Fibroblast of skin of left quadriceps (primary cell): ENCODE measurements at regions not wholly inside any gene's neighbourhood (a gene's known extent, or its start where the extent isn't known, plus 50 kb on each side); places are given as distances from the start of the nearest gene placed in this dataset.

Source experiments
- DNase-seq, 2 experiments: peaks; one replicate each; pipeline ENCODE4 v3.0.0-alpha.2; 2013; ENCODE audit warnings: low read depth in 2 of 2

DNA sequence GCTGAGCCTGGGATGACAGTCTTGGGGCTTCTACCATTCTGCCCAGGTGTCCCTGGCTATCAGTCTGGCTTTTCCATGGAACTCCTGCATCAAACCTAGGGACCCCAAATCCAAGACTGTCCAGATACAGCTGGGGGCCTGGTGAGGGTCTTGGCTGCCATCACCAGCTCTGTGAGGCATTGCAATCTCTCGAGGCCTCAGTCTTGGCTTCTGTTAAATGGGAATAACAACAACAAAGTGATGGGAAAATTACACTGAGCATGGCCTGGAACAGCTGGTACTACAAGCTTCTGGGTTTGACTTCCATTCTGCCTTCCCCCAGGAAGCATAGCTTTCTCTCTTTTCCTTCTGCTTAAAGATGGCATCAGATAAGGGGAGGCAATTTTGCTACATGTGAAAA lies 50.0 kb upstream of the LCTL start:
- DNase-seq = no peak

DNA sequence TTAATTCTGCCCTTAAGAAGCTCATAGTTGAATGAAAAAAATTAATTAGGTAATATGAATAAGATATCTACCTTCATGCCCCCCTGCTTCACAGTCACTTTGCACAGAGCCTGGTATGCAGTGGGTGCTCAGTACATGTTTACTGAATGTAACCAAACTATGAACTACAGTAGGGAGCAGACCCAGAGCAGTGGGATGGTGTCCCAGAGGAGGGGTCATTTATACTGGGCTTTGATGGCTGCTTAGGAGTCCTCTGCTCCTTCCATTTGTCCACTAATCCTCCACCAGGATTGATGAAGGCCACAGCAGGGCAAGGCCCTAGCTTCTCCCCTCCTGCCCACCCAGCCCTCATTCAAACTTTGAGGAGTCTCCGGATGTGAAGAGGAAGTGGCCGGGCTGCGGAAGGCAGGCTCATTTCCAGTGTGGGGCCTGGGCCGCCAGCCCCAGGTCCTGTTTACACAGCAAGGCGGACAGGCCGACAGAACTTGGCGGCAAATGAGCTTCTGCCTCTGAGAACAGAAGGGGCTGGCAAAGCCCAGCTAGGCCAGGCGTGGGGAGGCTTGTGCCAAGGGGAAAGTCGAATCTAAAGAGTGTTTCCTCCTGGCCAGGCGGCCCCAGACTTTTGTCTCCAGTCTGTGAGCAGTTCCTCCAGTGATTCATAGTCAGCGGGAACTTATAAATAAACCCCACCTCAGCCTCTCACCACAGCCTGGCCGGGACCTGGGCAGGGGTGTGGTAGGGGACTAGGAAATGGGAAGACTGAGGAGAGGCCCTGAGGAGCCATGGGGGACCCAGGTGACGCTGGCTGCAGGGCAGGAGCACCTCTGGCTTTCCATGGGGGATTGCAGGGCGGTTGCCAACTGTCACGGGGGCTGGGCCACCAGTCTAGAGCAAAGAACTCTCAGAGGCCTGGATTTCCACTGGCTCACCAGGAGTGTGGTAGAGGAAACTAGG lies 51.6 kb upstream of the LCTL start:
- DNase-seq = peak in 1 of 2 experiments; percentile 11

DNA sequence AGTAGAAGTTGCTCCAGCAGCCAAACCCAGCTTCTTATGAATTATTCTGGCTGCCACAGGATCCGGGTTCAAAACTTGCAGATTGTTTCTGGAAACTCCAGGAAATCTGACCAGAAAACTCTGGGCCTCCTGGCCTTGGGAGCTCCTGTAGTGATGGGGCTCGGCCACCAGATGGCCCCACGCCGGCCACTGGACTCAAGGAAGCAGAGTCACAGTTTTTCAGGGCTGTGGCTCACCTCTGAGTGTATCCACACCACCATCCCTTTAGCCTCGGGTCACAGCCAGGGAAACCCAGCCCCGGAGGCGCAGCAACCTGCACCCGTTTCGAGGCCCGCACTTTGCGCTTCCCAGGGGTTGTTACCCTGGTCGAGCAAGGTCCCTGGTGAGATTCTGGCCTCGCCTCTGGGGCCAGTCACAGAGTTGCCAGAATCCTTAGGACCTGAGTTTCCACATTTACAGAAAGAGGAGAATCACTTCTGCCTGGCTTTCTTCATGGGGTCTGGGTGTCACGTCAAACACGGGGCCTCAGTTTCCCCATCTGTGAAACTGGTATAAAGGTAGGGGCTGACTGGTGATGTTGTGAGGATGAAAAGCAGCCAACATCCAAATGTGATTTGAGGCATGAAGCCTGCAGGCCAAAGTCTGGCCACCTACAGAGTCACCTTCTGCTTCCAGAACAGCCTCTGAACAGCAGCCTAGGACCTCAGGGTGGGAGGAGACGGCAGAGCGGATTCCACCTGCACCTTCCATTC lies 53.5 kb upstream of the LCTL start:
- peak; percentile 24 to 30 for DNase-seq

DNA sequence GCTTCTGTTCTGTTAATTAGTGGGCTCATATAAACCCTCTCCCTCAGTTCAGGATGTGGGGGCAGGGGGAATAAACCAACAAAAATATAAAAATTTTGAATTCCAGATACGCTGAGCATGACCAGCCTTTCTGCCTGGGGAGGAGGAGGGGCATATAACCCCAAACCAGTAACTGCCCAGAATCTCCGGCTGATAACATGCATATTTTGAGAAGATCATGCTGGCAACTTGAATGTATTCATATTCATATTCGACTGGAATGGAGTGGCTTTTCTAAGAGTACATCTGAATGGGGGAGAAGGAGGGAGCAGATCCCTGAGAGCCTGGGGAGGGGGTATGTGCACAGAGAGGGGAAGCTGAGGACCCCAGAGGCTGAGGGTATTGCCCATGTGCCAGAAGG lies 54.5 kb upstream of the LCTL start:
- DNase-seq = no peak

DNA sequence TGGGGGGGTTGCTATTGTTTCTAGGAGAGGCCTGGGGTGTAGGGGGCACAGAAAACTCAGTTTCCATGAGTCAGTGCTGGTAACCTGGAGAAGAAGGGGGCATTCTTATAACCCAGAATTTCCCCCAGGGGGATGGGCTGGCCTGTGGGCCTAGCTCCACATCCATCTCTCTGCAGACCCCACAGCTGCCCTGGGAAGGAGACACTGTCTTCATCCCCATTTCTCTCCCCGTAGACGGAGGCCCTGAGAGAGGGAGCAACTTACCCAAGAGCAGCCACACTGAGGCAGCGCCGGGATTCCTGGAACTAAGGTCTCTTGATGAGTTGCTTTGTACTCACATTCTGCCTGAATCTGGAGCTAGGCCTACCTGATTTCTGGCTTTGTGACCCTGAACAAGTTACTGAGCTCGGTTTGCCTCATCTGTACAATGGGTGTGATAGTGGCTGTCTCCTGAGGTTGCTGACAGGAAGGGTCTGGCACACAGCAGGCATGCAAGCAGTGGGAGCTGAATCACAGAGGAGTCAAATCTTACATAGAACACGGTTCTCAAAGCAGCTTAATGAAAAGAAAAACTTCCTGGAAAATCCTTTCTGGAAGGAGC lies 55.0 kb upstream of the LCTL start:
- no peak for DNase-seq

DNA sequence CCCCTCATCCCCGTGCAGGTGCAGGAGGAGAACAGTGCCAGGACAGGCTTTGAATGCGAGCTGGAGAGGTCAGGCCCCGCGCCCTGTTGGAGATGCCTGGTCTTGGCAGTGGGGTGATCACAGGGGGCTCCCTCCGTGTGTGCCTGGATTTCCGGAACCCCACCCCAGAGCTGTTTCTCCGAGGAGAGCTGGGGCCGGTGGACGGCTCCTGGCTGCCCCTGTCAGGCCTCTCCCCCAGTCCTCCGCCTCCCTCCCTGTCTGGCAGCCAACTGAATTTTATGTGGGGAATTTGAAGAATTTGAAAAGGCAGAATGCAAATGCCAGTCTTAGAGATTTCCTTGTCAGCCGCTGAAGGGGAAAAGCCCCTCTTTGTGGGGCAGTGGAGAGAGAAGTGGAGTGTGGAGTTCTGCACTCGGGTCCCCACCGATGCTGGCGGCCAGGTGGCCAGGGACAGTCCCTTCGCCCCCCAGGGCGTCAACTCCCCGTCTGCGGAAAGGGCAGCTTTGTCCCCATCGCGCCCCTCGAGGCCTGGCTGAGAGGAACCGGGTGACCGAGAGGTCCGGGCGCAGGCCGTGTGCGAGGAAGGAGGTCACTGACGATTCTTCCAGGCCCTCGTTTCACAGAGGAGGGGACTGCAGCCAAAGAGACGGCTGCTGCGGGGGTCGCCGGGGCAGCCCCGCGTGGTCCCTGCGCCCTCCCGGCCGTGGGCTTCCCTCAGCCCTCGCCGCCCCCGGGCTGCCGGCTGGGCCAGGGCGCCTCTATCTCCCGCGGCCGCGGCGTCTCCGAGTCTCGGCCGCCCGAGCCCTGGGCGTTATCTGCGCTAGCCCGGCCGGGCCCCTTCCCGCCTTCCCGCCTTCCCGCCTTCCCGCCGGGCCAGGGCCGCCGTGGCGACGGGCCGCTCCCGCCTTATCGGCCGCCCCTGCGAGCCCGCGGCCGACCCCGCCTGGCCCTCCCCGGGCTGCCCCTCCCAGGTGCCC lies 56.0 kb upstream of the LCTL start:
- DNase-seq = peak in 1 of 2 experiments; percentile 11

DNA sequence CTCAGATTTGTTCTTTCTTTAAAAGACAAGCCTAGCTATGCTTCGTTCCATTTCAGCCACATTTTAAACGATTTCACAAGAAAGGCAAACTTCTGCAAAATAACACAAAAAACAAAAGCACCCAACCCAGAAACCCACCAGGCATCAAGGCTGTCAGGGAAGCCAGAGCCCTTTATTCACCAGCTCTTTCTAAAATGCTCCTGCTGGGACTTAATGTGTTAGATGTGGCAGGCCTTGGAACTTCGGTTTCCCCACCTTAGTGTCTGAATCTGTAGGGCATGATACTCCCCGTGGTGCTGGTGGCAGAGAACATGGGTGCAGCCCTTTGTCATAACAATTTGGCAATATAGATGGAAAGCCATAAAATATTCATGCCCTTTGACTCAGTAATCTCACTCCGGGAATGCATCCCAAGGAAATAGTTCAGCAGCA lies 56.8 kb upstream of the LCTL start:
- no peak for DNase-seq

DNA sequence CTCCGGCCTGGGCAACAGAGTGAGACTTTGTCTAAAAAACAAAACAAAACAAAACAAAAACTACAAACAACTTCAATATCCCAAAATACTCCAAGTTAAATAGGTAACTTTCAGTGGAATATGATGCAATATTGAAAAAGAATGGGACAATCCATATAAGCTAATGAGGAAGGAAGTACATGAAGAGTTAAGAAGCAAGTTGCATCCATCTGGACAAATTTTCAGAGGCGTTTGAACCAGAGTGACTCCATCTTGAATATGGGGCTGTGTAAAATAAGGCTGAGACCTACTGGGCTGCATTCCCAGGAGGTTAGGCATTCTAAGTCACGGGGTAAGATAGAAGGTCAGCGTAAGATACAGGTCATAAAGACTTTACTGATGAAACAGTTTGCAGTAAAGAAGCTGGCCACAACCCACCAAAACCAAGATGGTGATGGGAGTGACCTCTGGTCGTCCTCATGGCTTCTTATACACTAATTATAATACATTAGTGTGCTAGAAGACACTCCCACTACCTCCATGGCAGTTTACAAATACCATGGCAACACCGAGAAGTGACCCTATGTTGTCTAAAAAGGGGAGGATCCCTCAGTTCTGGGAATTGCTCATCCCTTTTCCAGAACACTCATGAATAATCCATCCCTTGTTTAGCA lies 58.1 kb upstream of the LCTL start:
- DNase-seq = no peak

DNA sequence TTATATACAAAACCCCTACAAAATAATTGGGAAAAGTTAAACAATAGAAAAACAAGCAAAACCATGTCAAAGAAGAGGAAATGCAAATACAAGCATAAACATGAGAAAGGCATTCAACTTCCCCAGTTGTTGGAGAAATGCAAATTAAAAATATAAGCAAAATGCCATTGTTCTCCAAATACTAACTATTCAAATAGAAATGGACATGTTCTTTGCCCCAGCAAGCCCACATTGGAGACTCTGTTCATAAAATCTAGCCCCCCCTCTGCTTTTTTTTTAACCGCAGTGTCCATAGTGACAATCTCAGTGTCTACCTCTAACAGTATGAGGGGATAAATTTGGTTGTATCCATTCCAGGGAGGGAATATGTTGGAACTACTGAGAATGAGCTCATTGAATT lies 59.7 kb upstream of the LCTL start:
- DNase-seq = no peak

DNA sequence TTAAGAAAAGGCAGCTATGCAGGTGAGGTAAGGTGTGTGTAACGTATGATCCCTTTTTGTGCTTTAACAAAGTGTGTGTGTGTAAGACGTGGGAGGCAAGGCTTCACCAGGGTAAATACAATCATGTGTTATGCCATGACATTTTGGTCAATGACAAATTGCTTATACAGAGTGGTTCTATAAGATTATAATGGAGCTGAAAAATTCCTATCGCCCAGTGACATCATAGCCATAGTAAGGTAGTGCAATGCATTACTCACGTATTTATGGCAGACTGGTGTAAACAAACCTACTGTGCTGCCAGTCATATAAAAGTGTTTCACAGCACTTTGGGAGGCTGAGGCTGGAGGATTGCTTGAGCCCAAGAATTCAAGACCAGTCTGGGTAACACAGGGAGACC lies 60.2 kb upstream of the LCTL start:
- no peak for DNase-seq

DNA sequence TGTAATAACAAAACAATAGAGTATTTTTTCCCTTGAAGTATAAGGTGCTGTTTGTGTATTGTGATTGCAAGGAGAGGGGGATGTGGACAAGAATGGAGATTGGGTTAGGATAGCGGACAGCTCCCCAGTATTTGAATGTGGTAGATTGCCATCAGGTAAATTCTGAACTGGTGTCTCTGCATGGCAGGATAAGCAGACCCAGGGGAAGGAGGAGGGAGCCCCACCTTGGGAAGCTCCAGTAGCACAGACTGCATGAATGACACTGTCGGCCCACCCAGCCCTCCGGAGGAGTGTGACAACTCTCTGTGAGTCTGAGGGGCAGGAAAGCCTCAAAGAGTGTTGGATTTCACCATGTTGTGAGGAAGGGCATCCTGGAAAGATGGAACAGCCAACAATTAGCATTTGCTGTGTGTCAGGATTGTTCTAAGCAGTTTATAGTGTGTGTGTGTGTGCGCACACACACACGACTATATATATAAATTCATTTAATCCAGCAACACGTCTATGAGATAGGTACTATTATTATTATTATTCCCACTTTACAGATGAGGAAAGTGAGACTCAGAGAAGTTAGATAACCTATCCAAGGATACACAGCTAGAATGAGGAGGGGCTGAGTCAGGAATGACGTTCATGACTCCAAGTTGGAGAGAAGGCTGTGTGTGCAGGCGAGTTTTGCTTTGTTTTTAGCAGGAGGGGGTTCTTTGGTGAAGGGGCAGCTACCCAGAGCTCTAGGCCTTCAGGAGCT lies 63.4 kb upstream of the LCTL start:
- no peak for DNase-seq

DNA sequence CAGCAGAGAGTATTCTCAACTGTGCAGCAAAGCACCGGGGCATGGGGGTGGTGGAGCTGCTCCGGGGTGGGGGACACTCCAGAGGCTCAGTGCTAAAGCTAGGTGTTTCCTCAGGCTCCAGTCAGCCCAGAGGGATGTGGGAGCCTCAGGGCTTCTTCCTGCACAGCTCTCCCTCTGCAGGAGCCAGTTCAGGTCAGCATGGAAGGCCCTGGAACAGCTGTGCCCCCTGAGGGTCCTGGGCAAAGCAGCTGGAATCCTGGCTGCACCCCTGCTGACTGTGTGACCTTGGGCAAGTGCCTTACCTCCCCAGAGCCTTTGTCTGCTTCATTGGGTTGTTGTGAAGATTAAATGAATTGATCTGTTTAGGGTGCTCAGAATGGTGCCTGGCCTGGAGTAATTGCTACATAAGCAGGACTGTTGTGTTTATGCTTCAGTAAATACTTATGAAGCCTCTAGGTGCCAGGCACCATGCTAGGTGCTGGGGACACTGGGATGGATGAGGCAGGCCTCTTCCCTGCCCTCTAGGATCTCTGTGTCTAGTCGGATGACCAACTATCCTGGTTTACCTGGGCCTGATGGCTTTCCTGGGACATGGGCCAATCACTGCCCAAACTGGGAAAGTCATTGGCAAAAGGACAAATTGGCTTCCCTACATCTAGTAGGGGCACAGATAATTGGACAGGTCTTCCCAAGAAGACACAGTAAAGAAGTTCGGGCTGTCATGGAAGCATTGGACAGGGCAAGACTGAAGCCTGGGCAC lies 64.2 kb upstream of the LCTL start:
- no peak for DNase-seq

DNA sequence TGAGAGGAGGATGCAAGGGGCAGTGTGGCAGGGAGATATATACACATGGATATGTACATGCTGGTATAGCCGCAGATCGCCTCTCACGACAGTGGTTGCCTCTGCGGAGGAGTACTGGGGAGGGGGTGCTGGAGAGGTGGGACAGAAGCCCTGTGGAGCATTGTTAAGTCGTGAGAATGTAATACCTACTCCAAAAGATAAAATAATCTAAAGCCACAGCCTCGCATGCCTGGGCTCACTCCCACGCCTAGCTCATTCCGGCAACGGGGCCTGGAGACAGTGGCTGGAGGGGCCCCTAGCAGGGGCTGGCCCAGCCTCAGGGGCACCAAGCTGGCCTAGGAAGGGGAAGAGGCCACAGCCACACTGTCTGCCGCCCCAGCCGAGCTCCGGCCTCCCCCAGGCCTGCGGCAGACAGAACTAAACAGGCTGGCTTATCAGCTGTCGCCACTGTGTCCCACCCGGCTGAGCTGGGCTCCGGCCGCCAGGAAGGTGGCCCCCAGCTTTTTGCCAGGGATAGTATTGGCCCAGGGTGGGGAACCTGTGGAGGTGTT lies 65.1 kb upstream of the LCTL start:
- DNase-seq = no peak

DNA sequence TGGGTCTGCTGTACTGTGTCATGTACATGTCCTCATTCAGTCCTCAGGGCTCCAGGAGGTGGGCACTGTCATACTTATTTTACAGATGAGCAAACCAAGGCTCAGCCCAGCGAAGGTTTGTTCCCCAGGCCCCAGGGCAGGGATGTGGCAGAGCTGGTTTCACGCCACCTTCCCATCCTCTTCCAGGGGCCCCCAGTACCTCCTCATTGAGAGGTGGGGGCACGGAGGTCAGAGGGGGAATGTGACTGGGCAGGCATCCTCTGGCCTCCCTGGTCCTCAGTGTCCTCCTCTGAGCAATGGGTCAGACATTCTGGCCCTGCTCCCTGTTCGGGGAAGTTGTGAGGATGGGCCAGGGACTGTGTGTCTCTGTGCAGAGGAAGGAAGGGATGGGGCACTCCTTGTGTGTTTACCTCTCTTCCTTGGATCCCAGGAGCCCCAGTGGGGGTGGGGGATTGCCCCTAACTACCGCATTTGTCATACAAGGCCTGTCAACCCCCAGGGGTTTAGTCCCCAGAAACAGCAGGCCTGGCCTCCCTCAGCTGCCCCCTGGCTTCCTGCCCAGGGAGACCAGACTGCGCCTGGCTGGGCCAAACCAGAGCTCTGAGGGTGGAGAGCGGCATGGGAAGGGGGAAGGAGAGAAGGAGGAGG lies 65.9 kb upstream of the LCTL start:
- DNase-seq = no peak

DNA sequence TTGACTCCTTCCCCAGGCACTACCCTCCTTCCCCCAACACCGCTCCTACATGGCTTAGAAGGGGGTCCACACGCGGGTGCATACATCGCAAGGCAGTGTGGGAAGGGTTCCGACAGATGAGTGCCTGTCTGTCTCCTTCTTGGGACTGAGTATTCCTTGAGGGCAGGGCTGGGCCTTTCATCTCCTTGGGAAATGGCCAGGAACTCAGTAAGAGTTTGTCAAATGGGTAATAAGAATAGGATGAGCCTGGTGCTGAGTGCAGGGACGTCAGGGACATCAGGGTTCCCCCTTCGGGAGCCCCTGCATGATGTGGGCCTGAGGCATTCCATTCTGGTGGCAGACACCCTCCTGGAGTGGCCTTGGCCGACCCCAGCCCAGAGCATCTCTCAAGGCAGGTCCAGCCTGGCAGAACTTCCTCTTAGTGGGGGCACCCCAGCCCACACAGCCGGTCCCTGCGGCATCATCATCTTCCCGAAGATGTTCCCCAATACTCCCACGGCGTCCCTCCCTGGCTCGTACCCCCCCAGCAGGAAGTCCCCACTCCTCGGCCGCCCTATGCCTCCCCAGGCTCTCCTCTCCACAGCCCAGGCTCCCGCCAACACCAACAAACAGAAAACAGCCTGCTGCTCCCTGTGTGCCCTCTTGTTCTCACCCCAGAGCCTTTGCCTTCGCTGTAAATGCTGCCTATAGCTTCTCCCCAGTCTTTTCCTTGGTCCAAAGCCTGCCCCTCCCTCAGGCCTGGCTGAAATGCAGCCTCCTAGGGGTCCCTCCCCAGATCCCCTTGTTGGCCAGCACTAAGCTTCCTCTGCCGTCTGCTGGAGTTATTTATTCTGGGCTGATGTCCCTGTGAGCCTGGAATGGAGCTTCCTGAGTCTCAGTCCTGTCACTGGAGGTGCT lies 67.5 kb upstream of the LCTL start:
- no peak for DNase-seq

DNA sequence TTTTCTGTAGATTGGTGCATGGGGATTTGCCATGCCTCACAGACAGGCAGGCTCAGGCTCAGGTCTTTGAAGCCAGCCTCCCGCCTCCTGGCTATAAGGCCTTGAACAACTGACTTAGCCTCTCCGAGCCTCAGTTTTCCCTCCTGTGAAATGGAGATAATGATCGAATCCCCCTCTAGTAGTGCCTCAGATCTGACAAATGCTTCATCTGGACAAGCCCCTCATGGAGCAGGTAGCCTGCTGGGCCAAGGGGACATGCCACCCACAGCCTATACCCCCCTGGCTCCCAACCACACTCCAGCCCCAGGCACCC lies 68.1 kb upstream of the LCTL start:
- DNase-seq = no peak

DNA sequence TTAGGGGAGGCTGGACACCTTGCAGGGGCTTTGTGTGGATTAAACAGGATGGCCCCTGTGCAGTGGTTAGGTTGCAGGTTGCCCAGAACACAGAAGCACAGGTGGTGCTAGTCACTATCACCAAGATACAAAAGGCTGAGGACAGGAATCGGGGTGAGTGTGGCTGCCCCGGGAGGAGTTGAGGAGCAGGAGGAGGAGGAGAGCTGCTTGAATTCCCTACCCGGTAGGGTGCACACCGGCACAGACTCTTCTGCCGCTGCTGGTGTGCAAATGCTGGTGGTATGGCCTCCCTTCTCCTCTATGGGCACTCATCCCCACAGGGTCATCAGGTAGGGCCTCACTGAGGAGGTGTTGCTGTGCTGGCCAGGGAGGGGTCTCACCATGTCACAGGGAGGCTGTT lies 67.5 kb upstream of the SMAD6 start:
- DNase-seq = no peak

DNA sequence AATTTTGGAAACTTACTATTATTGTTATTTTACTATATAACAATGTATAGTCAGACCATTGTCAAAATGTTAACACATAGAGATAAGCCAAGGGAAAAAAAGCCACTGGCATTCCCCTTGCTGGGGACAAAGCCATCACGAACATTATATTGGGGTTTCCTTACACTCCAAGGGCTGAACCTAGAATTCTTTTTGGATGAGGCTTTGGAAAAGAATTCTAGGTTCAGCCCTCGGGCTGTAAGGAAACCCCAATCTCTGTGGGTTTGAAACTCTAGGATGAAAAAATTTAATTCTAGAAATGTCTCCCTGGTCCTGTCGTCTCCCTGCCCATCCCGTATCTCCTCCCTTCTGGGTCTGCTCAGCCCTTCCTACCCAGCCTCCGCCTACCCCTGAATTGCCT lies 67.0 kb upstream of the SMAD6 start:
- no peak for DNase-seq
